Sigmoid colon (tissue), 6 donors: ENCODE measurements at regions not wholly inside any gene's neighbourhood (a gene's known extent, or its start where the extent isn't known, plus 50 kb on each side); places are given as distances from the start of the nearest gene placed in this dataset.
"Not testable (repeated sequence)": the region's sequence is repeated elsewhere in the genome, so short reads cannot be mapped to it uniquely, and the experiment has no call there.

Experiments
- DNase-seq: peaks from one replicate; pipeline ENCODE4 v3.0.0-alpha.2; 2019
- H3K27ac ChIP-seq, 4 donors: fragments of 200-600 bp; sonication (generic); one replicate each; pipeline ENCODE4 v1.5.1; 2016 to 2019; ENCODE audit warnings: mild to moderate bottlenecking in 1 of 4
- H3K27me3 ChIP-seq, 3 donors: fragments of 200-600 bp; sonication (generic); one replicate each; pipeline ENCODE4 v1.5.1; 2019; ENCODE audit warnings: mild to moderate bottlenecking in 1 of 3
- H3K36me3 ChIP-seq, 4 donors: fragments of 200-600 bp; sonication (generic); one replicate each; pipeline ENCODE4 v1.5.1; 2016 to 2019
- H3K4me1 ChIP-seq, 4 donors: fragments of 200-600 bp; sonication (generic); one replicate each; pipeline ENCODE4 v1.5.1; 2017 to 2019
- H3K4me3 ChIP-seq, 4 donors: fragments of 200-600 bp; sonication (generic); one replicate each; pipeline ENCODE4 v1.5.1; 2017 to 2019; ENCODE audit warnings: mild to moderate bottlenecking in 2 of 4, moderate library complexity in 1 of 4
- H3K9me3 ChIP-seq, 4 donors: fragments of 200-600 bp in 3 of 4; sonication (generic) in 3 of 4; one replicate each; pipeline versions ENCODE4 v1.5.1 to v1.6.1; 2013 to 2019
- EP300 ChIP-seq, 4 donors: sonication (generic); formaldehyde crosslinking; IDR thresholded peaks; one replicate each; pipeline ENCODE4 v1.6.1; 2017; ENCODE audit warnings: antibody characterized with exemption in 4 of 4
- POLR2A ChIP-seq, 2 donors: fragments of 450-650 bp; IDR thresholded peaks; one replicate each; pipeline ENCODE4 v1.6.1; 2016; ENCODE audit warnings: antibody characterized with exemption in 2 of 2, mild to moderate bottlenecking in 2 of 2, moderate library complexity in 2 of 2
- POLR2AphosphoS5 ChIP-seq, 4 donors: sonication (generic); formaldehyde crosslinking; IDR thresholded peaks; one replicate each; pipeline ENCODE4 v1.6.1; 2017; ENCODE audit warnings: antibody characterized with exemption in 4 of 4
- WGBS, 2 donors: extraction: QIAGEN DNeasy Blood & Tissue Kit; methylation state at CpG; one replicate each; pipeline ENCODE4 v1.1.7; 2013; 5-methylcytosine and 5-hydroxymethylcytosine counted together
- intact Hi-C: fragments of 100-400 bp; cut with DNase I; formaldehyde crosslinking; loops from one replicate; pipeline ENCODE4 v1.15.1; 2023
- TF ChIP-seq, protein P1 (sequence below), 4 experiments: fragments of 450-650 bp in 3 of 4; fragments of 200-600 bp in 1 of 4; IDR thresholded peaks; one replicate each; pipeline ENCODE4 v1.5.1; 2016 to 2019; ENCODE audit warnings: antibody characterized with exemption in 4 of 4, mild to moderate bottlenecking in 3 of 4, moderate library complexity in 2 of 4
- donor health status: healthy with polysubstance abuse.
- donor health status: healthy.

DNA sequence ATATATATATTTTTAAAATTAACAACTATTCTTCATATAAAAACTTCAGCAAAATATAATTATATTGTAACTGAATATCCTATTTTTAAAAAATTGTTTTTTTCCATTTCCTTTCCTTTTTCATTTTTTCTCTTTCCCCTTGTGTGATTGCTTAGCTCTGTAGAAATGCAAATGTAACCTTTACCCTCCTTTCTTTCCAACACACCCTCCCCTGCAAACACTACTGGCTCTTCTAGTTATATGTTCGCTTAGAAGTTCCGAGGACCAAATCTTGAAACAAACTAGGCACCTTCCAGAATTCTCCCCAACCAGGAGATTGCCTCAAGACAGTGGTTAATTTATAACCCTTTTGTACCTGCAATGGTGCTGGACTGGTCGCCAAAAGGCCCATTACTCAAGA is 1980.0 kb upstream of the CDH6 start:
- DNase-seq: no peak
- intact Hi-C loops: no loop called here
- Histone ChIP-seq H3K4me3 (no peak overlapping the region), H3K27me3 (no peaks in the 10 kb centered on the region), H3K36me3 (no peaks in the 10 kb centered on the region), H3K4me1 (no peaks in the 10 kb centered on the region), H3K27ac (no peak overlapping the region), H3K9me3 (no peaks in the 10 kb centered on the region)
- 26 to 69% methylated on average over 3 of the region's 3 CpGs for WGBS, 2 donors
- no peak for TF ChIP-seq EP300 (IDR thresholded peaks at IDR 0.05)
- no peak for TF ChIP-seq POLR2AphosphoS5 (IDR thresholded peaks at IDR 0.05)
- TF ChIP-seq POLR2A (IDR thresholded peaks at IDR 0.05): no peak
- TF ChIP-seq, protein P1, sequence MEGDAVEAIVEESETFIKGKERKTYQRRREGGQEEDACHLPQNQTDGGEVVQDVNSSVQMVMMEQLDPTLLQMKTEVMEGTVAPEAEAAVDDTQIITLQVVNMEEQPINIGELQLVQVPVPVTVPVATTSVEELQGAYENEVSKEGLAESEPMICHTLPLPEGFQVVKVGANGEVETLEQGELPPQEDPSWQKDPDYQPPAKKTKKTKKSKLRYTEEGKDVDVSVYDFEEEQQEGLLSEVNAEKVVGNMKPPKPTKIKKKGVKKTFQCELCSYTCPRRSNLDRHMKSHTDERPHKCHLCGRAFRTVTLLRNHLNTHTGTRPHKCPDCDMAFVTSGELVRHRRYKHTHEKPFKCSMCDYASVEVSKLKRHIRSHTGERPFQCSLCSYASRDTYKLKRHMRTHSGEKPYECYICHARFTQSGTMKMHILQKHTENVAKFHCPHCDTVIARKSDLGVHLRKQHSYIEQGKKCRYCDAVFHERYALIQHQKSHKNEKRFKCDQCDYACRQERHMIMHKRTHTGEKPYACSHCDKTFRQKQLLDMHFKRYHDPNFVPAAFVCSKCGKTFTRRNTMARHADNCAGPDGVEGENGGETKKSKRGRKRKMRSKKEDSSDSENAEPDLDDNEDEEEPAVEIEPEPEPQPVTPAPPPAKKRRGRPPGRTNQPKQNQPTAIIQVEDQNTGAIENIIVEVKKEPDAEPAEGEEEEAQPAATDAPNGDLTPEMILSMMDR (IDR thresholded peaks at IDR 0.05): no peak

DNA sequence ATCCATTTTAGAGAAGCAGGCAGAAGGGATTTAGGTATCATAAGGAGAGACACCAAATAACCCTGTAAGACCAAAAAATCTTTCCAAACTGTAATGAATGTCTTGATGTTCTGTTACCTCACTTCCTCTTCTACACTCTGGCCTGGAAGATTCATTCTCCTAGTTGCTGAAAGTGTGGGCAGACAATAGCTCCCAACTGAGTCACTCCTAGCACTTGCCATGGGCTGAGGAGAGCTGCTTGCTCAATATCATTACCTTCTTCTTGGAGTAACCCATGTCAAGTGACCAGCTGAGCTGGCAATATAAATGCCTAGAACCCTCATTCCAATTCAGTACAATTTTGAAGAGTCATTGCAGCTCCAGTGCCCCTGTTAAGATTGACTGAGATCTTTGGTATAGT is 1985.5 kb upstream of the CDH6 start:
- intact Hi-C loops: no loop called here
- H3K9me3 ChIP-seq: no peaks in the 10 kb centered on the region

DNA sequence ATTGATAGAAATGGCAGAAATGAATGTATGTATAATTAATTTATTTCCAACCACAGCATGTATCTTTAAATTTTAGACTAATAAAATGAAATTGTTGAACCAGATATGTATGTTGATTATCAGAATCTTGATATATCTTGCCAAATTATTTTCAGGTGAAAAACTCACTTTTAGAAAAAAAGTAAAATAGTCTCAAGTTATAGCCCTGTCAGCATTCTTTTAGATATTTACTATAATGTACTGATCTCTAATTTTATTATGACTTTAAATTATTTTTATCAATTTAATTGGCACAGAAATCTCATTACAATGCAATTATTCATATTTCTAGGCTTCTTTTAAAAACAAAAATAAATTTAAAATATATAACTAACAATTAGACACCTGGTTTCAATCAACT is 1990.4 kb upstream of the CDH6 start:
- no peaks in the 10 kb centered on the region for H3K27me3 ChIP-seq
- no peak for DNase-seq
- no peaks in the 10 kb centered on the region for H3K36me3 ChIP-seq
- no peaks in the 10 kb centered on the region for H3K4me1 ChIP-seq
- no peak overlapping the region for H3K27ac ChIP-seq
- intact Hi-C loops: no loop called here
- no peaks in the 10 kb centered on the region for H3K9me3 ChIP-seq
- TF ChIP-seq POLR2AphosphoS5 (IDR thresholded peaks at IDR 0.05): no peak
- TF ChIP-seq EP300 (IDR thresholded peaks at IDR 0.05): no peak
- no peak for TF ChIP-seq POLR2A (IDR thresholded peaks at IDR 0.05)
- TF ChIP-seq, protein P1 (IDR thresholded peaks at IDR 0.05): no peak
- no peak overlapping the region for H3K4me3 ChIP-seq

More for the DNA sequence above, 1985.5 kb upstream of the CDH6 start:
- H3K4me1 ChIP-seq: no peaks in the 10 kb centered on the region
- no peaks in the 10 kb centered on the region for H3K36me3 ChIP-seq
- TF ChIP-seq, protein P1 (IDR thresholded peaks at IDR 0.05): no peak
- TF ChIP-seq POLR2A (IDR thresholded peaks at IDR 0.05) (no peak), EP300 (IDR thresholded peaks at IDR 0.05) (no peak), POLR2AphosphoS5 (IDR thresholded peaks at IDR 0.05) (no peak)
- DNase-seq: no peak
- H3K4me3 ChIP-seq: no peak overlapping the region
- H3K27ac ChIP-seq: no peak overlapping the region
- no peaks in the 10 kb centered on the region for H3K27me3 ChIP-seq

DNA sequence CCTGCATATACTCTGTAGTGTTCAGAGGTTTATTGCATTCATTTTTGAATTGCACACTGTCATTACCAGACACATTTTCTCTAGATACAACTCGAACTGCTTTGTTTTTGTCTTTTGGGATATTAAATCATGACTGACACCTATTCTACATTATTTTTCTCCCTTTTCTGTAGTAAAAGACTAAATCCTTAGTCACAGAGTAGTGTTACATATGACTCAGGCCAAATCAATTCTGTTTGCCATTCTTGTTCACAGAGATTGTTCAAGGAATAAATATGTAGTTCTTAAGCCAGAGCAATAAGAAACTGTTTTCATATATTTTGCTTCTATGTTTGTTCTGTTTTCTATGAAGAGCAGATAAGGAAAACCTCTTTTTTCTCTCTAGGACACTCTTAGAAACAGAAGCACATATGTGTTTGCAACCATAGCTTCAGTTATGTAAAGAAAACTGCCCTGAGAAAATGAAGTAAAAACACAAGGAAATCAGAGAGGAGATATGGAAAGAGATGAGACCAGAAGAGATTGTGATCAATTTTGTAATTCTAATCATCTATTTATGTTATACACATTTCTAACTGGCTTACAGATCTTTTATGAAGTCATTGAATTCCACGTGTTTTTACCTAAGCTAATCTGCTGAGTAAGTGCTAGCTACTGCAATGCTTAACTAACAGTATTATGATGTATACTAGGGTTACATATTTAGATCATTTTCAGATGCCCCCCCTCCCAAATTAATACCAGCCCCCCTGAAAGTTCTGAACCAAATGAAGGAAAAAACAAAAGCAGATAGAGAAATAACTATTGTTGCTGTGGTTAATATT is 1995.6 kb upstream of the CDH6 start:
- no peak for TF ChIP-seq POLR2AphosphoS5 (IDR thresholded peaks at IDR 0.05)
- TF ChIP-seq, protein P1 (IDR thresholded peaks at IDR 0.05): no peak
- no peak for TF ChIP-seq EP300 (IDR thresholded peaks at IDR 0.05)
- WGBS, 2 donors: 49 to 71% methylated on average over 2 of the region's 2 CpGs
- no peak overlapping the region for H3K4me3 ChIP-seq
- intact Hi-C loops: no loop called here
- H3K27ac ChIP-seq: no peak overlapping the region
- H3K36me3 ChIP-seq: no peaks in the 10 kb centered on the region
- H3K9me3 ChIP-seq: no peaks in the 10 kb centered on the region
- H3K4me1 ChIP-seq: no peaks in the 10 kb centered on the region
- H3K27me3 ChIP-seq: no peaks in the 10 kb centered on the region
- DNase-seq: no peak

DNA sequence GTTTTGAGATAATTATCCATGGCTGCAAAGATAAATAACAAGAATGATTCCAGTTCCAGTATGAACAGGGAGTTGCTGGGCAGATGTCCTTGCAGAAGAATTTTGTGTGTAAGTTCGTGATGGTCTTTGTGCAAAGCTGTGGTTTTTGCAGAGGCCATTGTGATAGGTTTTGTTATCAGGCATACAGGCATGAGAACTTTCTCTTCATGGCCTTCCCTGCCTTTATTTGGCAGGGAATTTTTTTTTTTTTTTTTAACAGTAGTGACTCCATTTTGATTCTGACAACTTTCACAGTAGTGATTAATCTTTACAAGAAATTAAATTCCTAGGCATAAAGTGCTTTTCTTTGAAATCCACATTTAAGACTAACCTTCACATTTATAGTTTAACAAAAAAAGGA is 1999.5 kb upstream of the CDH6 start:
- intact Hi-C loops: no loop called here
- Histone ChIP-seq H3K27me3 (no peaks in the 10 kb centered on the region), H3K27ac (no peak overlapping the region), H3K4me3 (no peak overlapping the region), H3K4me1 (no peaks in the 10 kb centered on the region), H3K36me3 (no peaks in the 10 kb centered on the region), H3K9me3 (no peaks in the 10 kb centered on the region)
- no peak for DNase-seq
- 46 to 71% methylated on average over 1 of the region's 1 CpG for WGBS, 2 donors
- TF ChIP-seq EP300 (IDR thresholded peaks at IDR 0.05) (no peak), POLR2AphosphoS5 (IDR thresholded peaks at IDR 0.05) (no peak), POLR2A (IDR thresholded peaks at IDR 0.05) (no peak)
- TF ChIP-seq, protein P1 (IDR thresholded peaks at IDR 0.05): no peak

DNA sequence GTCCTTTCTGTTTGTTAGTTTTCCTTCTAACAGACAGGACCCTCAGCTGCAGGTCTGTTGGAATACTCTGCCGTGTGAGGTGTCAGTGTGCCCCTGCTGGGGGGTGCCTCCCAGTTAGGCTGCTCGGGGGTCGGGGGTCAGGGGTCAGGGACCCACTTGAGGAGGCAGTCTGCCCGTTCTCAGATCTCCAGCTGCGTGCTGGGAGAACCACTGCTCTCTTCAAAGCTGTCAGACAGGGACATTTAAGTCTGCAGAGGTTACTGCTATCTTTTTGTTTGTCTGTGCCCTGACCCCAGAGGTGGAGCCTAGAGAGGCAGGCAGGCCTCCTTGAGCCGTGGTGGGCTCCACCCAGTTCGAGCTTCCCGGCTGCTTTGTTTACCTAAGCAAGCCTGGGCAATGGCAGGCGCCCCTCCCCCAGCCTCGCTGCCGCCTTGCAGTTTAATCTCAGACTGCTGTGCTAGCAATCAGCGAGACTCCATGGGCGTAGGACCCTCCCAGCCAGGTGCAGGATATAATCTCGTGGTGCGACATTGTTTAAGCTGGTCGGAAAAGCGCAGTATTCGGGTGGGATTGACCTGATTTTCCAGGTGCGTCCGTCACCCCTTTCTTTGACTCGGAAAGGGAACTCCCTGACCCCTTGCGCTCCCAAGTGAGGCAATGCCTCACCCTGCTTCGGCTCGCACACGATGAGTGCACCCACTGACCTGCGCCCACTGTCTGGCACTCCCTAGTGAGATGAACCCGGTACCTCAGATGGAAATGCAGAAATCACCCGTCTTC is 2002.0 kb upstream of the CDH6 start:
- H3K27ac ChIP-seq, H3K4me1 ChIP-seq, H3K9me3 ChIP-seq, H3K27me3 ChIP-seq, H3K36me3 ChIP-seq, H3K4me3 ChIP-seq, DNase-seq, intact Hi-C loops: not testable (repeated sequence)
- 59 to 82% methylated on average over 26 of the region's 28 CpGs for WGBS, 2 donors

DNA sequence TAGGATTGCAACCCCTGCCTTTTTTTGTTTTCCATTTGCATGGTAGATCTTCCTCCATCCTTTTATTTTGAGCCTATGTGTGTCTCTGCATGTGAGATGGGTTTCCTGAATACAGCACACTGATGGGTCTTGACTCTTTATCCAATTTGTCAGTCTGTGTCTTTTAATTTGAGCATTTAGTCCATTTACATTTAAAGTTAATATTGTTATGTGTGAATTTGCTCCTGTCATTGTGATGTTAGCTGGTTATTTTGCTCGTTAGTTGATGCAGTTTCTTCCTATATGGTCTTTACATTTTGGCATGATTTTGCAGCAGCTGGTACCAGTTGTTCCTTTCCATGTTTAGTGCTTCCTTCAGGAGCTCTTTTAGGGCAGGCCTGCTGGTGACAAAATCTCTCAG is 2003.1 kb upstream of the CDH6 start:
- H3K36me3 ChIP-seq, H3K4me3 ChIP-seq, H3K4me1 ChIP-seq, H3K27me3 ChIP-seq, H3K9me3 ChIP-seq, H3K27ac ChIP-seq, DNase-seq, intact Hi-C loops: not testable (repeated sequence)
- 40 to 55% methylated on average over 1 of the region's 1 CpG for WGBS, 2 donors
